Stimulated activated memory B cell treated with anti-CD40 and anti-IgM and Interleukin-4, amounts not matched to agents 10 μg/mL and 1 μg/mL and 100 μg/mL, for 72 hours (primary cell): ENCODE measurements at regions not wholly inside any gene's neighbourhood (a gene's known extent, or its start where the extent isn't known, plus 50 kb on each side); places are given as distances from the start of the nearest gene placed in this dataset.
"Not testable (repeated sequence)": the region's sequence is repeated elsewhere in the genome, so short reads cannot be mapped to it uniquely, and the experiment has no call there.

Experiments used
- ATAC-seq: fragments of 150-1000 bp; cut with Tn5 transposase; 2 replicates; pipeline ENCODE4 v1.10.0; 2021
- H3K27ac Mint-ChIP-seq: one replicate; pipeline ENCODE4 v1.8.0; 2022; ENCODE audit warnings: mild to moderate bottlenecking, mixed read lengths
- H3K27me3 Mint-ChIP-seq: one replicate; pipeline ENCODE4 v1.8.0; 2022; ENCODE audit warnings: mixed read lengths
- H3K36me3 Mint-ChIP-seq: one replicate; pipeline ENCODE4 v1.8.0; 2022; ENCODE audit warnings: mixed read lengths
- H3K4me1 Mint-ChIP-seq: one replicate; pipeline ENCODE4 v1.8.0; 2022; ENCODE audit warnings: mixed read lengths
- H3K4me3 Mint-ChIP-seq: one replicate; pipeline ENCODE4 v1.8.0; 2022; ENCODE audit warnings: mild to moderate bottlenecking, moderate library complexity, mixed read lengths
- H3K9me3 Mint-ChIP-seq: one replicate; pipeline ENCODE4 v1.8.0; 2022; ENCODE audit warnings: mixed read lengths

- Mint-ChIP-seq H3K9me3 (peaks cover 2% of the 10 kb centered on the region), H3K27ac (no peak overlapping the region), H3K36me3 (no peaks in the 10 kb centered on the region), H3K27me3 (peaks cover 26% of the 10 kb centered on the region), H3K4me1 (no peaks in the 10 kb centered on the region), H3K4me3 (no peak overlapping the region)
- no peak for ATAC-seq
Measured at GRCh38 chr6:1162367-1163275, 149.3 kb upstream of the FOXQ1 start.

GRCh38 chr6:1156411-1156810 is 155.5 kb upstream of the FOXQ1 start:
- Mint-ChIP-seq H3K9me3 (peaks cover 12% of the 10 kb centered on the region), H3K27me3 (peaks cover 16% of the 10 kb centered on the region)

GRCh38 chr6:1153696-1154245 is 158.1 kb upstream of the FOXQ1 start:
- no peaks in the 10 kb centered on the region for H3K4me1 Mint-ChIP-seq
- H3K36me3 Mint-ChIP-seq: no peaks in the 10 kb centered on the region
- H3K27me3 Mint-ChIP-seq: peaks cover 20% of the 10 kb centered on the region
- peaks cover 12% of the 10 kb centered on the region for H3K9me3 Mint-ChIP-seq
- no peak overlapping the region for H3K4me3 Mint-ChIP-seq
- no peak for ATAC-seq
- H3K27ac Mint-ChIP-seq: no peak overlapping the region

More at GRCh38 chr6:1156411-1156810, 155.5 kb upstream of the FOXQ1 start:
- H3K4me3 Mint-ChIP-seq, H3K4me1 Mint-ChIP-seq, H3K27ac Mint-ChIP-seq, H3K36me3 Mint-ChIP-seq, ATAC-seq: not testable (repeated sequence)

GRCh38 chr6:1146500-1146899 is 165.4 kb upstream of the FOXQ1 start:
- H3K27me3 Mint-ChIP-seq: peaks cover 36% of the 10 kb centered on the region

DNA sequence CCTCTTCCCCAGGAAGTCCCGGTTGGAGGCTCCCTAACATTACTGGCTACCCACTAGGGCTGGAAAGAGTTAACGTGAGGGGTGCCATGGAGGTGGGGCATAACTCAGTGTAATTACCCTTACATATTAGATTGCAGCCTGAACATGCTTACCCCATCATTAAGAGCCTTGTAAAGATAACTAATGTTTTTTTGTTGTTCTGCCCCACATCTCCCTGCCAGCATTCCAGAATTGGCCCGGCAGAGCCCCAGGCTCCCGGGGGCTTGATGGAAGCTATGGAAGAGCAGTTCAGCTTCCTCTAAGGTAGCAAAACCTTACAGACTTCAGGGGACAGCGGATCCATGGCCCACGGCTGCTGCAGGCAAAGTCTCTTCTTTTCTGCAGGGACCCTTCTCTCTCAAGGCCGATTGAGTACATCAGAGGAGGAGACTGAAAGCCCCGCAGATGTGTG is 166.1 kb upstream of the FOXQ1 start:
- H3K4me3 Mint-ChIP-seq: no peak overlapping the region
- H3K9me3 Mint-ChIP-seq: peaks cover 5% of the 10 kb centered on the region
- no peak overlapping the region for H3K27ac Mint-ChIP-seq
- no peak for ATAC-seq
- no peaks in the 10 kb centered on the region for H3K4me1 Mint-ChIP-seq
- no peaks in the 10 kb centered on the region for H3K36me3 Mint-ChIP-seq
- H3K27me3 Mint-ChIP-seq: peaks cover 32% of the 10 kb centered on the region

More at GRCh38 chr6:1146500-1146899, 165.4 kb upstream of the FOXQ1 start:
- Mint-ChIP-seq H3K27ac (no peak overlapping the region), H3K4me3 (no peak overlapping the region), H3K36me3 (no peaks in the 10 kb centered on the region), H3K4me1 (no peaks in the 10 kb centered on the region), H3K9me3 (peaks cover 5% of the 10 kb centered on the region)
- ATAC-seq: no peak

GRCh38 chr6:1144842-1145767 is 166.8 kb upstream of the FOXQ1 start:
- Mint-ChIP-seq H3K27me3 (peaks cover 25% of the 10 kb centered on the region), H3K27ac (no peak overlapping the region), H3K4me1 (no peaks in the 10 kb centered on the region), H3K4me3 (no peak overlapping the region), H3K9me3 (peaks cover 5% of the 10 kb centered on the region), H3K36me3 (no peaks in the 10 kb centered on the region)
- ATAC-seq: no peak

GRCh38 chr6:1143655-1144054 is 168.2 kb upstream of the FOXQ1 start:
- peaks cover 11% of the 10 kb centered on the region for H3K9me3 Mint-ChIP-seq
- H3K36me3 Mint-ChIP-seq: no peaks in the 10 kb centered on the region
- H3K27ac Mint-ChIP-seq: no peak overlapping the region
- H3K27me3 Mint-ChIP-seq: peaks cover 24% of the 10 kb centered on the region
- no peaks in the 10 kb centered on the region for H3K4me1 Mint-ChIP-seq
- ATAC-seq: no peak
- no peak overlapping the region for H3K4me3 Mint-ChIP-seq

GRCh38 chr6:1139155-1139890 is 172.6 kb upstream of the FOXQ1 start:
- H3K27ac Mint-ChIP-seq: no peak overlapping the region
- peaks cover 11% of the 10 kb centered on the region for H3K27me3 Mint-ChIP-seq
- no peaks in the 10 kb centered on the region for H3K36me3 Mint-ChIP-seq
- peaks cover 5% of the 10 kb centered on the region for H3K9me3 Mint-ChIP-seq
- ATAC-seq: no peak
- H3K4me1 Mint-ChIP-seq: no peaks in the 10 kb centered on the region
- H3K4me3 Mint-ChIP-seq: no peak overlapping the region

DNA sequence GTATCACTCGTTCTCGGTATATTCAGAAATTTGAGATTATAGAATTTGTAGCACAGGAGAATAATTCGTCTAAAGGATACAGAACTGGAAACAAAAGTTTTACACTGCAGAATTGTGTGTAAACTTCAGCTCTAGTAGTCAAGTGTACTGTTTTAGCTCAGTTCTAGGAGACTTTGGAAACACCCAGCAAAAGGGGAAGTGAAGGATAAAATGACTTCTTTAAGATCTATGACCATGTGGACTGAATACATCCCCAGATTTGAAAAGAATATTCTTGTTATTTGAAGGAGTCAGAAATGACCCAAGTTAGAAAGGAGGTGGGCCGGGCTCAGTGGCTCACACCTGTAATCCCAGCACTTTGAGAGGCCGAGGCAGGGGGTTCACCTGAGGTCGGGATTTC is 174.0 kb upstream of the FOXQ1 start:
- ATAC-seq: no peak
- no peak overlapping the region for H3K27ac Mint-ChIP-seq
- no peaks in the 10 kb centered on the region for H3K4me1 Mint-ChIP-seq
- H3K36me3 Mint-ChIP-seq: no peaks in the 10 kb centered on the region
- H3K27me3 Mint-ChIP-seq: peaks cover 20% of the 10 kb centered on the region
- H3K9me3 Mint-ChIP-seq: peaks cover 5% of the 10 kb centered on the region
- no peak overlapping the region for H3K4me3 Mint-ChIP-seq

- Mint-ChIP-seq H3K27me3 (peaks cover 20% of the 10 kb centered on the region), H3K36me3 (no peaks in the 10 kb centered on the region), H3K4me3 (no peak overlapping the region), H3K4me1 (no peaks in the 10 kb centered on the region), H3K27ac (no peak overlapping the region), H3K9me3 (peaks cover 5% of the 10 kb centered on the region)
- ATAC-seq: no peak
Measured at GRCh38 chr6:1136827-1137226, 175.1 kb upstream of the FOXQ1 start.

DNA sequence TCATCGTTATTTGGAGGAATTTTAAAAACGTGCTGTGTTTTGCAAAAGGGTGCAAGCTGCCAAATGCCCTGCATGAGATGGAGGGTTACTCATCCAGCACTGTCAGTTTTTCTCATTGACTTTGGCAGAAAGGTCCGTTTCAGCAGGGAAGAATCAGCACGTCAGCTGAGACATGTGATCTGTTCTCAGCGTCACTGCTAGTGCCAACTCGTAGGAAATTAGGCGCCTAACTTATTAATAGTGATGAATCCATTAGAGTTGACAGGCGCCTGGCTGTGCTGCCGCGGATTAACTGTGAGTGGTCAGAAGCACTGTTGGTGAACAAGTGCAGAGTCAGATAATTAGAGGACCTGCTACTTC is 175.5 kb upstream of the FOXQ1 start:
- Mint-ChIP-seq H3K4me1 (no peaks in the 10 kb centered on the region), H3K36me3 (no peaks in the 10 kb centered on the region), H3K4me3 (no peak overlapping the region), H3K27ac (no peak overlapping the region), H3K9me3 (peaks cover 5% of the 10 kb centered on the region), H3K27me3 (peaks cover 20% of the 10 kb centered on the region)
- ATAC-seq: no peak

GRCh38 chr6:1135726-1136414 is 176.0 kb upstream of the FOXQ1 start:
- no peak for ATAC-seq
- Mint-ChIP-seq H3K27ac (no peak overlapping the region), H3K9me3 (peaks cover 5% of the 10 kb centered on the region), H3K4me1 (no peaks in the 10 kb centered on the region), H3K4me3 (no peak overlapping the region), H3K27me3 (peaks cover 20% of the 10 kb centered on the region), H3K36me3 (no peaks in the 10 kb centered on the region)

- ATAC-seq: peak; percentile 44
- Mint-ChIP-seq H3K4me1 (peaks cover 6% of the 10 kb centered on the region), H3K9me3 (peaks cover 3% of the 10 kb centered on the region), H3K27me3 (peaks cover 20% of the 10 kb centered on the region), H3K27ac (no peak overlapping the region), H3K4me3 (no peak overlapping the region), H3K36me3 (no peaks in the 10 kb centered on the region)
Measured at GRCh38 chr6:1131285-1132079, 180.4 kb upstream of the FOXQ1 start.

GRCh38 chr6:1130709-1131108 is 181.2 kb upstream of the FOXQ1 start:
- no peak for ATAC-seq
- Mint-ChIP-seq H3K27me3 (peaks cover 20% of the 10 kb centered on the region), H3K9me3 (peaks cover 3% of the 10 kb centered on the region), H3K4me1 (peaks cover 6% of the 10 kb centered on the region), H3K27ac (no peak overlapping the region), H3K36me3 (no peaks in the 10 kb centered on the region), H3K4me3 (no peak overlapping the region)
